ENCODE measurements at regions not wholly inside any gene's neighbourhood (a gene's known extent, or its start where the extent isn't known, plus 50 kb on each side); places are given as distances from the start of the nearest gene placed in this dataset.

DNA sequence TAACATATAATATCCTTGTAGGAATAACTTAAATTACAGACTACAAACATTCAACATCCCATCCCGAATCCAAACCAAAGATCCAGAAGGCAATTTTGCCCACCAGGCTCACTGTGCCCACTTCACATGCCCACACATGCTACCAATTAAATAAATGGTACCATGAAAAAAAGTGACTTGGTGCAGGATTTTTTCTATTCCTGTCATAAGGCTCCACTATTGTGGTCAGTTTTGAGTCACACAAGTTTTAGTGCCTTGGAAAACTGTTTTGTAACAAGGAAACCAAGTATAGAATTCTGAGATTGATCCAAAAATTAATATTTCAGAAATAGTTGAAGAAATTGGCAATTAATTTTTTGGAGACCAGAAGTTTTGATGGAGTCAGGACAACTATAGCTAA lies 470.1 kb upstream of the THBS1 start:
- ATAC-seq (no peak), FAIRE-seq (no peak), DNase-seq (ENCODE audit: low spot score) (no peak)
- WGBS (ENCODE audit: low lambda C conversion rate), result 0% methylated on average over 1 of the region's 1 CpG
- CTCF ChIA-PET (ENCODE audit: low intra/inter-chr PET ratio, low total read pairs), result no interaction called here
- POLR2A ChIA-PET, result no interaction called here
- Histone ChIP-seq H2AFZ (ENCODE audit: low read length) (no peak overlapping the region), H3K27me3 (ENCODE audit: control insufficient read depth in 1 of 2, insufficient read depth in 2 of 2, low read length in 2 of 2) (no peaks in the 10 kb centered on the region), H3K36me3 (replicated peaks in 1 of 2; ENCODE audit: control insufficient read depth in 1 of 2, insufficient read depth in 2 of 2, low read length in 2 of 2) (no peaks in the 10 kb centered on the region), H3K4me1 (ENCODE audit: insufficient read depth, low read length) (no peaks in the 10 kb centered on the region), H3K4me2 (ENCODE audit: low read depth, low read length) (no peak overlapping the region), H4K20me1 (ENCODE audit: insufficient read depth, low read length) (no peaks in the 10 kb centered on the region), H3K4me3 (replicated peaks in 1 of 3; ENCODE audit: insufficient read depth in 1 of 3, low read depth in 2 of 3, low read length in 3 of 3) (no peak overlapping the region), H3K79me2 (ENCODE audit: insufficient read depth, low read length) (no peaks in the 10 kb centered on the region), H3K9ac (ENCODE audit: insufficient read depth, low read depth, low read length) (no peak overlapping the region), H3K27ac (ENCODE audit: extremely low read length, insufficient read depth, low read length) (no peak overlapping the region), H3K9me3 (ENCODE audit: low read length) (peaks cover 3% of the 10 kb centered on the region; the same call in 1 of the 2 replicates)
- no TSS peak for BruUV-seq (replicated peaks)
- TF ChIP-seq, protein P1, sequence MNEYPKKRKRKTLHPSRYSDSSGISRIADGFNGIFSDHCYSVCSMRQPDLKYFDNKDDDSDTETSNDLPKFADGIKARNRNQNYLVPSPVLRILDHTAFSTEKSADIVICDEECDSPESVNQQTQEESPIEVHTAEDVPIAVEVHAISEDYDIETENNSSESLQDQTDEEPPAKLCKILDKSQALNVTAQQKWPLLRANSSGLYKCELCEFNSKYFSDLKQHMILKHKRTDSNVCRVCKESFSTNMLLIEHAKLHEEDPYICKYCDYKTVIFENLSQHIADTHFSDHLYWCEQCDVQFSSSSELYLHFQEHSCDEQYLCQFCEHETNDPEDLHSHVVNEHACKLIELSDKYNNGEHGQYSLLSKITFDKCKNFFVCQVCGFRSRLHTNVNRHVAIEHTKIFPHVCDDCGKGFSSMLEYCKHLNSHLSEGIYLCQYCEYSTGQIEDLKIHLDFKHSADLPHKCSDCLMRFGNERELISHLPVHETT (CRISPR knock-in tag; conservative IDR thresholded peaks at IDR 0.05), result no peak
- TF ChIP-seq ZFP82 (CRISPR knock-in tag; IDR thresholded peaks at IDR 0.05; ENCODE audit: borderline replicate concordance) (no peak), ZNF709 (CRISPR knock-in tag; IDR thresholded peaks at IDR 0.05) (no peak), ZSCAN30 (CRISPR knock-in tag; IDR thresholded peaks at IDR 0.05) (no peak)
- TF ChIP-seq, protein P2, sequence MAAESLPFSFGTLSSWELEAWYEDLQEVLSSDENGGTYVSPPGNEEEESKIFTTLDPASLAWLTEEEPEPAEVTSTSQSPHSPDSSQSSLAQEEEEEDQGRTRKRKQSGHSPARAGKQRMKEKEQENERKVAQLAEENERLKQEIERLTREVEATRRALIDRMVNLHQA (CRISPR knock-in tag; IDR thresholded peaks at IDR 0.05), result no peak
- TF ChIP-seq, protein P3, sequence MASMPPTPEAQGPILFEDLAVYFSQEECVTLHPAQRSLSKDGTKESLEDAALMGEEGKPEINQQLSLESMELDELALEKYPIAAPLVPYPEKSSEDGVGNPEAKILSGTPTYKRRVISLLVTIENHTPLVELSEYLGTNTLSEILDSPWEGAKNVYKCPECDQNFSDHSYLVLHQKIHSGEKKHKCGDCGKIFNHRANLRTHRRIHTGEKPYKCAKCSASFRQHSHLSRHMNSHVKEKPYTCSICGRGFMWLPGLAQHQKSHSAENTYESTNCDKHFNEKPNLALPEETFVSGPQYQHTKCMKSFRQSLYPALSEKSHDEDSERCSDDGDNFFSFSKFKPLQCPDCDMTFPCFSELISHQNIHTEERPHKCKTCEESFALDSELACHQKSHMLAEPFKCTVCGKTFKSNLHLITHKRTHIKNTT (CRISPR knock-in tag; IDR thresholded peaks at IDR 0.05), result no peak
- TF ChIP-seq, protein P4, sequence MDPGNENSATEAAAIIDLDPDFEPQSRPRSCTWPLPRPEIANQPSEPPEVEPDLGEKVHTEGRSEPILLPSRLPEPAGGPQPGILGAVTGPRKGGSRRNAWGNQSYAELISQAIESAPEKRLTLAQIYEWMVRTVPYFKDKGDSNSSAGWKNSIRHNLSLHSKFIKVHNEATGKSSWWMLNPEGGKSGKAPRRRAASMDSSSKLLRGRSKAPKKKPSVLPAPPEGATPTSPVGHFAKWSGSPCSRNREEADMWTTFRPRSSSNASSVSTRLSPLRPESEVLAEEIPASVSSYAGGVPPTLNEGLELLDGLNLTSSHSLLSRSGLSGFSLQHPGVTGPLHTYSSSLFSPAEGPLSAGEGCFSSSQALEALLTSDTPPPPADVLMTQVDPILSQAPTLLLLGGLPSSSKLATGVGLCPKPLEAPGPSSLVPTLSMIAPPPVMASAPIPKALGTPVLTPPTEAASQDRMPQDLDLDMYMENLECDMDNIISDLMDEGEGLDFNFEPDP (CRISPR knock-in tag; conservative IDR thresholded peaks at IDR 0.05), result no peak
- TF ChIP-seq, protein P5, sequence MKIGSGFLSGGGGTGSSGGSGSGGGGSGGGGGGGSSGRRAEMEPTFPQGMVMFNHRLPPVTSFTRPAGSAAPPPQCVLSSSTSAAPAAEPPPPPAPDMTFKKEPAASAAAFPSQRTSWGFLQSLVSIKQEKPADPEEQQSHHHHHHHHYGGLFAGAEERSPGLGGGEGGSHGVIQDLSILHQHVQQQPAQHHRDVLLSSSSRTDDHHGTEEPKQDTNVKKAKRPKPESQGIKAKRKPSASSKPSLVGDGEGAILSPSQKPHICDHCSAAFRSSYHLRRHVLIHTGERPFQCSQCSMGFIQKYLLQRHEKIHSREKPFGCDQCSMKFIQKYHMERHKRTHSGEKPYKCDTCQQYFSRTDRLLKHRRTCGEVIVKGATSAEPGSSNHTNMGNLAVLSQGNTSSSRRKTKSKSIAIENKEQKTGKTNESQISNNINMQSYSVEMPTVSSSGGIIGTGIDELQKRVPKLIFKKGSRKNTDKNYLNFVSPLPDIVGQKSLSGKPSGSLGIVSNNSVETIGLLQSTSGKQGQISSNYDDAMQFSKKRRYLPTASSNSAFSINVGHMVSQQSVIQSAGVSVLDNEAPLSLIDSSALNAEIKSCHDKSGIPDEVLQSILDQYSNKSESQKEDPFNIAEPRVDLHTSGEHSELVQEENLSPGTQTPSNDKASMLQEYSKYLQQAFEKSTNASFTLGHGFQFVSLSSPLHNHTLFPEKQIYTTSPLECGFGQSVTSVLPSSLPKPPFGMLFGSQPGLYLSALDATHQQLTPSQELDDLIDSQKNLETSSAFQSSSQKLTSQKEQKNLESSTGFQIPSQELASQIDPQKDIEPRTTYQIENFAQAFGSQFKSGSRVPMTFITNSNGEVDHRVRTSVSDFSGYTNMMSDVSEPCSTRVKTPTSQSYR (CRISPR knock-in tag; IDR thresholded peaks at IDR 0.05; ENCODE audit: borderline replicate concordance), result no peak
- intact Hi-C loops (cut with micrococcal nuclease; ENCODE audit: unreplicated experiment) (no loop called here), in situ Hi-C loops (cut with HindIII; ENCODE audit: extremely low pct_ligation_motif_present, low pct_unique_long_range_greater_than_20kb) (no loop called here)
